ENCODE measurements at regions not wholly inside any gene's neighbourhood (a gene's known extent, or its start where the extent isn't known, plus 50 kb on each side); places are given as distances from the start of the nearest gene placed in this dataset.

GRCh38 chr2:167853717-167854116 is 393.7 kb downstream of the STK39 start:
- in situ Hi-C loops (cut with MboI; ENCODE audit: low pct_ligation_motif_present in 1 of 4, low pct_unique_long_range_greater_than_20kb in 1 of 4, low sequenced_read_pairs in 3 of 4) (no loop called here), intact Hi-C loops (cut with DNase I; ENCODE audit: low total_unique reads) (no loop called here)
- Histone ChIP-seq H3K4me1 (no peaks in the 10 kb centered on the region), H3K4me3 (no peak overlapping the region), H3K27ac (no peak overlapping the region), H3K9me3 (peaks cover 0 to under 1% of the 10 kb centered on the region in 2 donors), H3K27me3 (no peaks in the 10 kb centered on the region), H3K36me3 (no peaks in the 10 kb centered on the region)
- WGBS, 2 donors (ENCODE audit: low coverage in 1 of 2), result 82% methylated on average over 1 of the region's 1 CpG; no CpG with 5 or more reads in 1 of the 2 donors
- TF ChIP-seq EP300 (IDR thresholded peaks at IDR 0.05; ENCODE audit: low read depth), result no peak
- no peak for TF ChIP-seq CTCF (IDR thresholded peaks at IDR 0.05)
- TF ChIP-seq POLR2AphosphoS5 (IDR thresholded peaks at IDR 0.05), result no peak
- TF ChIP-seq POLR2A (IDR thresholded peaks at IDR 0.05), result no peak
- DNase-seq, result no peak

GRCh38 chr2:167851876-167852275 is 395.5 kb downstream of the STK39 start:
- Histone ChIP-seq H3K36me3 (no peaks in the 10 kb centered on the region), H3K4me1 (no peaks in the 10 kb centered on the region), H3K4me3 (no peak overlapping the region), H3K27me3 (no peaks in the 10 kb centered on the region), H3K9me3 (peaks cover 0 to 7% of the 10 kb centered on the region in 2 donors), H3K27ac (no peak overlapping the region)
- intact Hi-C loops (cut with DNase I; ENCODE audit: low total_unique reads), result loop anchor here (2.0 kb wide), 1 partner anchor 23 kb away; no protein-coding TSS in a partner anchor
- in situ Hi-C loops (cut with MboI; ENCODE audit: low pct_ligation_motif_present in 1 of 4, low pct_unique_long_range_greater_than_20kb in 1 of 4, low sequenced_read_pairs in 3 of 4), result no loop called here
- TF ChIP-seq CTCF (IDR thresholded peaks at IDR 0.05), result no peak
- no peak for TF ChIP-seq POLR2A (IDR thresholded peaks at IDR 0.05)
- no peak for TF ChIP-seq POLR2AphosphoS5 (IDR thresholded peaks at IDR 0.05)
- no peak for TF ChIP-seq EP300 (IDR thresholded peaks at IDR 0.05; ENCODE audit: low read depth)
- WGBS, 2 donors (ENCODE audit: low coverage in 1 of 2), result 48 to 67% methylated on average over 1 of the region's 1 CpG
- no peak for DNase-seq

- no peak for DNase-seq
- TF ChIP-seq EP300 (IDR thresholded peaks at IDR 0.05; ENCODE audit: low read depth), result no peak
- TF ChIP-seq POLR2A (IDR thresholded peaks at IDR 0.05), result no peak
- Histone ChIP-seq H3K36me3 (no peaks in the 10 kb centered on the region), H3K27ac (no peak overlapping the region), H3K4me3 (no peak overlapping the region), H3K9me3 (peaks cover 0 to 7% of the 10 kb centered on the region in 2 donors), H3K27me3 (no peaks in the 10 kb centered on the region), H3K4me1 (no peaks in the 10 kb centered on the region)
- WGBS, 2 donors (ENCODE audit: low coverage in 1 of 2), result 67 to 74% methylated on average over 3 to 4 of the region's 4 CpGs
- in situ Hi-C loops (cut with MboI; ENCODE audit: low pct_ligation_motif_present in 1 of 4, low pct_unique_long_range_greater_than_20kb in 1 of 4, low sequenced_read_pairs in 3 of 4), result no loop called here
- intact Hi-C loops (cut with DNase I; ENCODE audit: low total_unique reads), result loop anchor here (2.0 kb wide), 1 partner anchor 23 kb away; no protein-coding TSS in a partner anchor
Observed at GRCh38 chr2:167851323-167851860, 396.0 kb downstream of the STK39 start.

GRCh38 chr2:167844714-167845530 is 402.5 kb downstream of the STK39 start:
- Histone ChIP-seq H3K9me3 (peaks cover 0 to 7% of the 10 kb centered on the region in 2 donors), H3K36me3 (no peaks in the 10 kb centered on the region), H3K27ac (no peak overlapping the region), H3K27me3 (no peaks in the 10 kb centered on the region), H3K4me1 (no peaks in the 10 kb centered on the region), H3K4me3 (no peak overlapping the region)
- peak; percentile 66 for DNase-seq
- intact Hi-C loops (cut with DNase I; ENCODE audit: low total_unique reads) (no loop called here), in situ Hi-C loops (cut with MboI; ENCODE audit: low pct_ligation_motif_present in 1 of 4, low pct_unique_long_range_greater_than_20kb in 1 of 4, low sequenced_read_pairs in 3 of 4) (no loop called here)
- 48 to 80% methylated on average over 1 to 9 of the region's 9 CpGs for WGBS, 2 donors (ENCODE audit: low coverage in 1 of 2)
- TF ChIP-seq CTCF (IDR thresholded peaks at IDR 0.05) (peak in 4 of 5 experiments; percentile 14 to 31 (median 26)), EP300 (IDR thresholded peaks at IDR 0.05; ENCODE audit: low read depth) (no peak)

Measured in transverse colon (tissue), 4 donors.